Kidney glomerular epithelial cell (primary cell): ENCODE measurements at regions not wholly inside any gene's neighbourhood (a gene's known extent, or its start where the extent isn't known, plus 50 kb on each side); places are given as distances from the start of the nearest gene placed in this dataset.
"Not testable (repeated sequence)": the region's sequence is repeated elsewhere in the genome, so short reads cannot be mapped to it uniquely, and the experiment has no call there.

Source experiments
- DNase-seq: peaks from one replicate; lab custom pipeline; 2025; lab: John Stamatoyannopoulos, UW

DNA sequence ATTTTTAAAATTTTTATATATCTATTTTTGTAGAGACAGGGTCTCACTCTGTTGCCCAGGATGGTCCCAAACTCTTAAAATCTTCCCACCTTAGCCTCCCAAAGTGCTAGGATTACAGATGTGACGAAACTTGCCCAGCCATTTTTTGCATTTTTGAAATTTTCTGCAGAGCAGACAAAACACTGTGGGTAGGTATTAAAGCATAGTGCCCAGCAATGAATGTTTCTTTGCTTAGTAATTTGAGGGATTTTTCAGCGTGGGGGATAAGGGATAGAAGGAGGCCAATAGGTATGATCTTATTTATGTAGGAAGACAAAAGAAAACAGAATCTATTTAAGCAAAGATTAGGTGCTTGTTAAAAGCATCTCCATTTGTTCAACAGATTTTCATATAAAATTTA is 446.8 kb upstream of the DPH6 start:
- DNase-seq, result no peak

DNA sequence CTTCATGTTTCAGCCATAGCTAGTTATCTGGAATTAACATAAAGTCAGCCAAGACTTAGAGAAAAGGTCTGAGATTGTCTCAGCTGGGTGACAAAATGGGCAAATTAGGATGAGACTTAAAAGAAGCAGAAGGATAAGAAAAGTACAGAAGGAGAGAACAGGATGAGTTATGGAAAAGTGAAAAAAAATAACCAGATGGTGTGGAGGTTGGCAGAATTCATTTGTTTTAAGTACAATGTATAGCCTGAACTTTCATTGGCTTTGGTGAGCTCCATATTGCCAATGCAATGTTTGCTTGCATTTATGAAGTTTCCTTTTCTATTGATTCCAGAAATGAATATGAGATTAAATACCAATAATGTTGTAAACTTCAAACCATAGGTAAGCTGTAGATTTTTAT is 447.2 kb upstream of the DPH6 start:
- DNase-seq, result no peak

DNA sequence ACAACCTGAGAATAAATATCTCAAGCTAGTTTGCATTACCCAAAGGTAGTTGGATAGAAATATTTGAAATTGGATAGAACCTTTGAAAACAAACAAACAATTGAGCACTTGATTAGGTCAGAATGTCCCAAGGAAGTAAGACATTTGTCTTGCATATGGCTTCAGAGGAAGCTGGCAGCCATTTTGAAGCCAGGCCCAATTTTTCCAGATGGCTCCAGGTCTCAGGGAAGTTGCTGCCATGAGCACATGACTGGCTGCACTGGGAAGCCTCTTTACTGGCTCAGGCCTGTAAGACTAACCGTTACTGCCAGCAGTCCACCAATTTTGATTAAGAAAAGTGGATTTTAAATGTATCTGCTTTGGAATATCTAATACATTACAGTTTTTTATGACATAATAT is 448.9 kb upstream of the DPH6 start:
- DNase-seq, result no peak

DNA sequence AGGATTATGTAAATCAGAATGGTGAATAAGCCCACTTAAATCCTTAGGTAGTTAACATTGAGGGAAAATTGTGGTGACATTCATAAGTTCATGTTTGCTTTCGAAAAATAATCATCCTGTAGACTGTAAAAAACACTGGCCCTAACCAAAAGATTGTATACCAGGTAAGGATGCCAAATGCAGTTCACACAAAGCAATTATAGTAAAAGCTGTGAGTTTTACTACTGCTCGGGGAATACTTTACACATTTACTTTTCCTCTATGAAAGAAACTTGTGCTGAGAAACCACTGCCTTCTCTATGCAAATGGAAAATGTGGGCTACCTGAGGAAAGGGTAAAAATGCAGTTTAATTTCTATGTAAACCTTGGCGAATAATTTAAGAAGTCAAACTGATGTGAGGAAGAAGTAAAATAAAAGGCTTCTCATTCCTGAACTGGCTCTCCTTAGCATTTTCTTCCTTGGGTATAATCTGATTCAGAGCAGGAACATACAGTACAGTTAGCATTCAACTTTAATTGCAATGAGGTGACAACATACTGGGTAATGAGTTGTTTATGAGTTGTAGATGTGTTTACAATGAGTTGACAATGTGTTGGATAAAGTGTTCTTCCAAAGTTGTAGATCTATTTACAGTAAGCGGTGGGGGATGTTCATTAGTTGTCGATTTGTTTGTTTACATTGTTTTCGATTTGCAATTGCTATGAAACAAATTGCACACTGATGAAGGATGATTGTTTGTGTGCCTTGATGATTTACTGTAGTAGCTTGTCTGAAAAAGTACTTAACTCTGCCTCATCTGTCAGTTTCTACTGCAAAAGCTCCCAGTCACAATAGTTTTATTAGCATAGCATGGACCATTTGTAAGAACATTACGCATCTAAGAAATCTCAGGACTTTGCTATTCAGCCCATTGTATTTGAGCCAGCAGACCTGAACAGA is 453.0 kb upstream of the DPH6 start:
- peak; percentile 3 for DNase-seq

DNA sequence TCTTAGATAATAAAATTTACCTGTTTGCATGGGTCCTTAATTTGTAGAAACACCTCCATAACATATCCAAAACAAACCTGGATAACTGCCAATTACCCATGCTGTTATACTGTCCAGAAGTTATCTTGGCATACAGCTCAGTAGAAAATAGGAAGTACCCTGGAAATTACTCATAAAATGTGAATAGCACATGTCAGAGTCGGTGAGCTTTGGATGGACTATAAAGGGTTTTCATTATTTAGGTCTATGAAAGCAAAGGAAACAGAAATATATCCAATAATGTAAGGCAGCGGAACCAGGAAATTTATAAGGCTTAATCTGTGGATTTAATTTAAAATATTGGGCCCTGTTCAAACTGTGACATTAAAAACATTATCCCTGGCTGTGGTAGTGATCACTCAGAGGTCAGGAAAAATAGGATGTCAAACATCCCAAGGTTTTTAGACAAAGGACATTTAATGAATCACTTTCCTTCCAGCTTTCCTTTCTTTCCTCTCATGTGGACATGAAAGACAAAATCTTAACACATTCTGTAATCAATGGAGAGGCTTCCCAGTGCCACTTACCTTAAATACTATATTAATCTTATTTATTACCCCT is 459.0 kb upstream of the DPH6 start:
- DNase-seq, result no peak

DNA sequence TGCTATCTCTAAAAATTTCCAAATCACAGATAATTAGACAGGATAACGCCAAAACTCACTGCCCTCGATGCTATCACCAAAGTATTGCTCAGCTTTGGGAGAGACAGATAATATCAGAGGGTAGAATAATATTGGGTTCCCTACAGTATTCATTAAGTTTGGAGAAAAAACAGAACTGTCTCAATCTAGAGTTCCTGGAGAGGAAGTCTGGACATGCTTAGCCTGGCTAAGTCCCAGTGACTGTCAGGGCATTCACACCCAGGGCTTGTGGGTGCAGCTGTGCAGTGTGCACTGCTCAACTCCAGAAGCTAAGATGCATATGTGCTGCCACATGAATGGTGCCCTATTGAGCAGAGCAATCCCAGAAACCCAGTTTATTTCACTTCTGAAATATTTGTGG is 459.6 kb upstream of the DPH6 start:
- no peak for DNase-seq

DNA sequence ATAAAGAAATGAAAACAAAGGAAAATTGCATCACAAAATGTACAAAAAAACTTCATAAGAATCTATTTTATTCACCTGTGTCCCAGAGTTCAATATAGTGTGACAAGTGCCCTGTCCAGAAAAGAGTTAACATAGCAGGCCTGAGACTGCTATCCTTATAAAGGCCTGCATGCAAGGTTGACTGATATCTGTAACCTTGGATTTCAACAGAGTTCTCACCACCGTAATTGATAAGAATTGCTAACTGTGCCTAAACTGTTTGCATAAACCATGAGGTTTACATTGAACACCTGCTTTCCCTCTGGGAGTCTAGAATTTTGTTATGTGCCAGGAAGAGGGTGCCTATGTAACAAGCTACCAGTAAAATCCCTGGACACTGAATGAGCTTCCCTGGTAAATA is 461.7 kb upstream of the DPH6 start:
- no peak for DNase-seq

DNA sequence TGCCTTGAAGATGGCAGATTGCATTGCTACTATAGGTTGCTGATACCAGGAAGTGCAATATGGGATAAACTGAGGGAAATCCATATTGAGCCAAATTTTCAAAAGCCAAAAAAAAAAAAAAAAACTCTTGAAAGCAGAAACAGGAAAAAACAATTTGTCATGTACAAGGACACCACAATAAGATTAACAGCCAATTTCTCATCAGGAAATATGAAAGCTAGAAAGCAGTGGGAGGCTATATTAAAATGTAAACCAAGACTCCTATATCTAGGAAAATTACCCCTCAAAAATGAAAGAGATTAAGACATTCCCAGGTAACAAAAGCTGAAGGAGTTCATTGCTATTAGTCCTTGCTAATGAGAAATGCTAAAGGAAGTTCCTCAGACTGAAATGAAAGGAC is 462.8 kb upstream of the DPH6 start:
- DNase-seq, result no peak

DNA sequence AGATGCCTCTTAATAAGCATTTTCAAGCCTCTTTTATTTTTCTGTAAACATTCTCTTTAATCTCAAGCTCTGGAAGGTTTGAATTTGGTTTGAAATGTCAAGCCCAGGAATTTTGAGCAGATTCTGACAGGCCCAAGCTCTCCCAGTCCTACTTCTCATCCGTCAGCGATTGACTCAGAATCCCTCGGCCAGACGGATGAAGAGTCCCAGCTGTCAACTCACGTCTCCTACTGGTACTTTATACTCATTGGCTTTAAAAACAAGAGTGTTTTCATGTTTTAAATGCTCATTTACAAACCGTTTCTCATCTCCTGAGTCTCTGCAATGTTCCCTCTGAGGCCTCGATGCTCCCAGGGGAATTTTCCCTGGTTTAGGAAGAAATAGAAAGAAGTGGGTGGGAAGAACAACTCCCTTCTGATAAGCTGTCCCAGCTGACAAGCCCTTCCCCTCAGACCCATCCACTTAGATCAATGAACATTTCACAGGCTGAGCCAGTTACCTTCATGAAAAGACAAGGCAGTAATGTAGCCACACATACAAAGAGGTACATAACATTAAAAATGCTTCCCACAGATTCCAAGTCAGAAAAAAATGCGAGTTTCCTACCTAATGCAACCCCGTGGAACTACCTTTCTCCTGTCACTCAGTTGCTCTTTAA is 478.2 kb upstream of the DPH6 start:
- DNase-seq, result no peak

DNA sequence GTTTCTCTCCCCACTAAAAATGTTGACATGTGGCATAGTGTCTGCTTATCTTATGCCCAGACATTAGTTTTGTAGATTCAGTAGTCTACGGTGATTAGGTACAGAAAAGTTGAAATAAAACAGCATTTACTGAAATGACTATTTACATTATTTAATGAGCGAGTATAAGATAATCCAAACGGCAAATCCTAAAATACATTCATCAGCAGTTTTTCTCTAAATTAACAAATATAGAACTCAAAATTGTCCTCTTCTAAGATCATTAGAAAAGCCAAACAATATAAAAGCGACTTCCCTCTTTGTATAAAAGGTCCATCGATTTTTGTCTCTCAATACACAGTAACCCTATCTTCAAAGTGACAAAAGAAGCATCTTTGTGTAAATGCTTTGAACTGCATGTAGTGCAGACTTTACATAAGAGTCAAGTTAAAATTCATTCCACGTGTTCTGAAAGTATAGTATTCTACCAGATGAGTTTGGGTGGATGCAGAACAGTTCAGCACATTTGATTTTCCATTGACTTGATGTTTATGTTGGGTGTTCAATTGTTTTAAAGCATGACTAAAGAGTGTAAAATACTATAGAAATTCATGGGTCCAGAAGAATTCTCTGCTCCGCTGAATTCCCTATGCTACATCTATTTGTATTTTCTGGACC is 480.8 kb upstream of the DPH6 start:
- DNase-seq, result no peak

DNA sequence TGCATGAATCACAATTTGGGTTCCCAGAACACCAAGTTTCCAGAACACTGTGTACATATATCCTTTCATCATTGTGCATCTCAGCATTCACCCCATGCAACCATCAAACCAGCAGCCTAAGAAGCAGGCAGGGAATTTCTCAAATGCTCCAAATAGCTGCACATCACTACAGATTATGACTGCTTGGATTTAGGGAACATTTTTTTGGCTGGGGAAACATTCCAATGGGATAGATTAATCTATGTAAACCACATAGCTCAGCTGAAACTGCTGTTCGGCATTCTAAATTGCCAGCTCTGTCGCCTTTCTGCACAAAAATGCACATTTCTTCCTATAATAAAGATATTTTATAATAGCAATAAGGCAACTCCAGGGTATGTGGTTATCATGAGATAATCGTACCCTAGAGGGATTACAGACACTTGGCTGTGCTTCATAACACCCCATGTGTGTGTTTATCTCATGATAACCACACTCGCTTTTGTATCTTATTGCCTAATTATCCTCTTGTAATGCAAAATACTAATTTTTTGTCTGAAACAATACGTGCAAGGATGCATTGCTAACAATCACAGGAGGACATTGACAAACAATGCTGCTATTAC is 483.7 kb upstream of the DPH6 start:
- no peak for DNase-seq

DNA sequence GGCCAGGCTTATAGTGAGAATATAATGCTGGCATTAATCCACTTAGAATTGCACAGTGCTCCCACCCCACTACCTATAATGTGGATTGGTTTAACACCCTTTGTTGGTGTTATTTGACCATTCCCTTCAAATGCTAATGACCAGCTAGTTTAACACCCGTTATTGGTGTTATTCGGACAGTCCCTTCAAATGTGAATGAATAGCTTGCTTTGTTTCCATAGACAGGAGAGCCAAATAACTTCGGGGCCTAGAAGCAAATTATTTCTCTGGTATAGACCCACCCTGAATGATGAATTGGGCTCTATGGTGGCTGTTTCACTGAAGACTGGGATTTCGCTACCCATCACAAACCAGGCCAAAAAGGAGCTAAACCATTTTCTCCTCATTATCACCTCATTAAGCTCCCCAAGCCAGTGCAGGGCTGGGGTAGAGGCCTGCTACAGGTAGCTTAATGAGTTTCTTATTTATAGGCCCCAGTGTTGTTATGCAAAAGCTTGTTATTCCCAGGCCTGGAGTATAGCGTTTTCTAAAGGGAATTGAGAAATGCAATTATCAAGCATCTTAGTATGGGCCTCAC is 494.1 kb upstream of the DPH6 start:
- DNase-seq, result no peak

DNA sequence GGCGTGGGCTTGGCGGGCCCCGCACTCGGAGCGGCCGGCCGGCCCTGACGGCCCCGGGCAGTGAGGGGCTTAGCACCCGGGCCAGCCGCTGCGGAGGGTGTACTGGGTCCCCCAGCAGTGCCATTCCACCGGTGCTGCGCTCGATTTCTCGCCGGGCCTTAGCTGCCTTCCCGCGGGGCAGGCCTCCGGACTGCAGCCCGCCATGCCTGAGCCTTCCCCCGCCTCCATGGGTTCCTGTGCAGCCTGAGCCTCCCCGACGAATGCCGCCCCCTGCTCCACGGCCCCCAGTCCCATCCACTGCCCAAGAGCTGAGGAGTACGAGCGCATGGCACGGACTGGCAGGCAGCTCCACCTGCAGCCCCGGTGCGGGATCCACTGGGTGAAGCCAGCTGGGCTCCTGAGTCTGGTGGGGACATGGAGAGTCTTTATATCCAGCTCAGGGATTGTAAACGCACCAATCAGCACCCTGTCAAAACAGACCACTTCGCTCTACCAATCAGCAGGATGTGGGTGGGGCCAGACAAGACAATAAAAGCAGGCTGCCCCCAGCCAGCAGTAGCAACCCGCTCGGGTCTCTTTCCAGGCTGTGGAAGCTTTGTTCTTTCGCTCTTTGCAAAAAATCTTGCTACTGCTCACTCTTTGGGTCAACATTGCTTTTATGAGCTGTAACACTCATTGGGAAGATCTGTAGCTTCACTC is 501.2 kb upstream of the DPH6 start:
- not testable (repeated sequence) for DNase-seq

DNA sequence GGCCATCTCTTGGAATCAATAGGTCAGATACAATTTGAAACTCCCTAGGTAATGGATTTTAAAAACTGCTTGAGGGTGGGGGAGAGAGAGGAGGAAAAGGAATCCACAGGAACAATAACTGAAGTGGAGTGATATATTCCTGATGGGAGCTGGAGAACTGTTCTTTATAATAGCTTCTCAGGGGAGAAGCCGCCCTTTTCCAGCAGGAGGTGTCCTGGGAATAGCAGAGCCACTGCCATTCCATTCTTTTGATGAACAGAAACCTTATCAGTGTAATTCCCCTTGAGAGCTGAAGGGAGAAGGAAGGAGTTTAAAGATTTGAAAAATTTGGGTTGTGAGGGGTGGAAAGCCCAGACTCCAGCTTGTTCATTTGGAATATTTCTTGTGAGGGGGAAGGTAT is 504.9 kb upstream of the DPH6 start:
- DNase-seq, result no peak

DNA sequence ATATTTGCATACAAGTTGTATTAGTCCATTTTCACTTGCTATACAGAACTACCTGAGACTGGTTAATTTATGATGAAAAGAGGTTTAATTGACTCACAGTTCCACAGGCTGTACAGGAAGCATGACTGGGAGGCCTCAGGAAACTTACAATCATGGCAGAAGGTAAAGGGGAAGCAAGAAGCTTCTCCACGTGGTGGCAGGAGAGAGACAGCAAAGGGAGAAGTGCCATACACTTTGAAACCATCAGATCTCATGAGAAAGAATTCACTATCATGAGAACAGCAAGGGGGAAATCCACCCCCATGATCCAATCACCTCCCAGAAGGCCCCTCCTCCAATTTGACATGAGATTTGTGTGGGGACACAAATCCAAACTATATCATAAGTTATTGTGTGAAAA is 506.7 kb upstream of the DPH6 start:
- DNase-seq, result not testable (repeated sequence)

DNA sequence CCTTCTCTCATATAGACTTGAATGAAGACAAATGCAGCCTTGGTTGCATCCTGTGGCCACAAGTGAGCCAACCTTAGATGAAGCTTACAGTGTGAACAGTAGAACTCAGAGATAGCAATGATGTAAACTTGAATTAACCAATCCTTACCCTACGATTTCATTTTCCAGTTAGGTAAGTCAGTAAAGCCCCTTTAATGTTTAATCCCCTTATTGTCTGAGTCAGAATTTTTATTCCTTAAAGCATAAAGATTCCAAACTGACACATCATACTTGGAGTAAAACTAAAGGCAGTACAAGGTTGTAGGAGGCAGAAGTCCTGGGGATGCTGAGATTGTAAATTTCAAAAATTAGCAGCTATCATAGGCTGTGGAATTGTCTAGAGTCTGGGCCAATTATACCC is 507.8 kb upstream of the DPH6 start:
- peak; percentile 14 for DNase-seq

DNA sequence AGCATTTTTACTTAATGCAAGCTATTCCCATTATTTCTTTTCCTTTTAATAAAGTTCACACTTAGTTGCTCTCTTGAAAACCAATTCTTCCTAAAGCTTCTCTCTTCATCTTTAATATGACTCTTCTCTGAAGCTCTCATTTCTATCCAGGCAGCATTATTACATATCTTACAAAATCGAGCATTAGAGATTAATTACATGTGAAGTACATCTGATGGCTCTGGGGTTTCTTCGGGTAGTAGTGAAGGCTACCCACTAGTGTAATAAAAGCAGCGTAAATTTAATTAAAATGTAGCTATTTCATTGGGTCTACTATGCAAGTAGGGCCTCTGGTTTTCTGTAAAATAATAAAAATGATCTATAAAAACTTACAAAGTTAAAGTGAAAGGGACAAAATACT is 513.6 kb upstream of the DPH6 start:
- no peak for DNase-seq

DNA sequence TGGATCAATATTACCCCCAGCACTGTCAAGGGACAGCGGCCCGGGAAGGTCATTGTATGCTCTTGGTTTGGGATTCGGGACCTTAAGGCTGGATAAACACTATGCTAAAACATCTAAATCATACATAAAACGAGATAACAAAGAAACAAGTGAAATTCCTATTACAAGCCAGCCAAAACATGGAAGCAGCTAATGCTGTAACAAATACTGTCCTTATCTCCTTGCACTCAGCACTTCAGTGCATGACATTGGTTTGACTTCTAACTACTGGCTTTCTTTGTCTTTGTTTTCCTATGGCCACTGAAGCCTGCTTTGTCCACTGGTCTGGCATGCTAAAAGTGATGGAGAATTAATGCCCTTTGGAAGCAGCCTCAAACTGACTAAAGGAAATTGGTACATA is 516.4 kb upstream of the DPH6 start:
- no peak for DNase-seq

DNA sequence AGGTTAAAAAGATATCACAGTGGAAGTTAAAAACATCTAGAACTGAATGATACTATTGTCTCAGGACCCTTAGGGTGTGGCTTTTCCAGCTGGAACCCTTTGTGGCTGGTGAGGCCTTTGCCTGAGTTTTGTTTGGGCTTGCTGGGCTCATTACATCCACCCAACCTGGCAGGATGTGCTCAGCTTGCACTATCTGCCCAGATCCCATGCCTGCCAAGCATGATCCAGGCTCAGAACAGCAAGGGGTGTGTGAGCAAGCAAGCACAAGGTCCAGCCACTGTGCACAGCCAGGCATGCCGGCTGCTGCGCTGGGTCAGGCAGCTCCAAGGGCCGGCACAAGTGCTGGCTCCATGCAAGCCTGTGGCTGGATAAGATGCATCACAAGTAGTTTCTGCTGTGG is 512.7 kb upstream of the CDIN1 start:
- no peak for DNase-seq

DNA sequence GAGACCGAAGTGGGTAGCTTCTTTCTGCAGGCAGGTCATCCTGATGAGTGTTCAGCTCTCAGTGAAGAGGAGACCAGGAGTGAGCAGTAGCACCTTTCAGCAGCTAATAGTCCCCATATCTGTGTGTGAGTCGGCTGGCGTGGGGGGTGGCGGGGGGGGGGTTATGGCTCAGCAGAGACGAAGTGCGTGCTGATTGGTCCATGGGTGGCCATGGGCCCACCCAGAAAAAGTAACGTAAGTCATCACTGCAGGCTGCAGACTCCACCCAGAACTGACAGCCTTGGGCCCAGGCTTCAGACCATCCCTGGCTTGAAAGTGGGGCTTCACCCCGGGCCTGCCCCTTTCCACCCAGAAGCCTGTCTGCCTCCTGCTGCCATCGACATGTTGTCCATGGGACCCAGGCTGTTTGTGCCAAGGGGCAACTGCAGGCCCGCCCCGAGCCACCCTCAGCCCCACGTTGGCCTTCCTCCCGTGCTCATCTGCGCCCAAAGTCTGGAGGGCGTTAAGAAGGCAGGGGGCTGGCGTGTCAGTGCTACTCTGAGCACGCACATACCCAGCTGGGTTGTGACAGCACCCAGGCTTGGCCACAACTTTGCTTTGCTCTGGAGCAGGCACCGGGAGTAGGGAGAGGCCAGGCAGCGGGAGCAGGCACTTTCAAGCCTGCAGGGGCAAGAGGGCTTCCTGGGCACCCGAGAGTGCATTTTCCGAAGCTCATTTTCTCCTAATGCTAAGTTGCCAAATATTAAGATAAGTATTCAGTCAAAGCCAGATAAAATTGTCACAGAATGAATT is 511.7 kb upstream of the CDIN1 start:
- DNase-seq, result no peak
